ENCODE measurements at regions not wholly inside any gene's neighbourhood (a gene's known extent, or its start where the extent isn't known, plus 50 kb on each side); places are given as distances from the start of the nearest gene placed in this dataset.

- Histone ChIP-seq H3K27me3 (peaks cover 3% of the 10 kb centered on the region), H3K4me3 (no peak overlapping the region), H3K27ac (no peak overlapping the region), H3K36me3 (no peaks in the 10 kb centered on the region), H3K9me3 (no peaks in the 10 kb centered on the region), H3K4me1 (no peaks in the 10 kb centered on the region)
- DNase-seq (no peak), ATAC-seq (no peak)
- no peak for TF ChIP-seq CTCF (IDR thresholded peaks at IDR 0.05)
- intact Hi-C loops (cut with DNase I), result no loop called here
Observed at GRCh38 chr16:73537921-73538320, 490.0 kb upstream of the ZFHX3 start.

- intact Hi-C loops (cut with DNase I), result no loop called here
- no peaks in the 10 kb centered on the region for H3K4me1 ChIP-seq
- no peak overlapping the region for H3K4me3 ChIP-seq
- TF ChIP-seq CTCF (IDR thresholded peaks at IDR 0.05), result no peak
- H3K27ac ChIP-seq, result no peak overlapping the region
- H3K36me3 ChIP-seq, result no peaks in the 10 kb centered on the region
- DNase-seq (no peak), ATAC-seq (no peak)
- no peaks in the 10 kb centered on the region for H3K27me3 ChIP-seq
- H3K9me3 ChIP-seq, result no peaks in the 10 kb centered on the region
Observed at GRCh38 chr16:73536931-73537330, 489.0 kb upstream of the ZFHX3 start.

- intact Hi-C loops (cut with DNase I), result no loop called here
- no peak for DNase-seq
- H3K4me3 ChIP-seq, result no peak overlapping the region
- H3K4me1 ChIP-seq, result no peaks in the 10 kb centered on the region
- no peak overlapping the region for H3K27ac ChIP-seq
- H3K27me3 ChIP-seq, result no peaks in the 10 kb centered on the region
- H3K36me3 ChIP-seq, result no peaks in the 10 kb centered on the region
- TF ChIP-seq CTCF (IDR thresholded peaks at IDR 0.05), result no peak
- no peaks in the 10 kb centered on the region for H3K9me3 ChIP-seq
- ATAC-seq, result no peak
Observed at GRCh38 chr16:73531021-73531420, 483.1 kb upstream of the ZFHX3 start.

GRCh38 chr16:73530529-73530928 is 482.6 kb upstream of the ZFHX3 start:
- H3K4me3 ChIP-seq, result no peak overlapping the region
- H3K27ac ChIP-seq, result no peak overlapping the region
- H3K36me3 ChIP-seq, result no peaks in the 10 kb centered on the region
- H3K9me3 ChIP-seq, result no peaks in the 10 kb centered on the region
- DNase-seq, result no peak
- no peak for TF ChIP-seq CTCF (IDR thresholded peaks at IDR 0.05)
- no peak for ATAC-seq
- no peaks in the 10 kb centered on the region for H3K27me3 ChIP-seq
- no peaks in the 10 kb centered on the region for H3K4me1 ChIP-seq
- intact Hi-C loops (cut with DNase I), result no loop called here

- intact Hi-C loops (cut with DNase I), result no loop called here
- no peak for DNase-seq
- Histone ChIP-seq H3K4me3 (no peak overlapping the region), H3K36me3 (no peaks in the 10 kb centered on the region), H3K4me1 (no peaks in the 10 kb centered on the region), H3K27me3 (no peaks in the 10 kb centered on the region), H3K9me3 (no peaks in the 10 kb centered on the region), H3K27ac (no peak overlapping the region)
- no peak for TF ChIP-seq CTCF (IDR thresholded peaks at IDR 0.05)
- no peak for ATAC-seq
Observed at GRCh38 chr16:73529303-73530012, 481.5 kb upstream of the ZFHX3 start.

GRCh38 chr16:73527187-73527586 is 479.3 kb upstream of the ZFHX3 start:
- Histone ChIP-seq H3K36me3 (no peaks in the 10 kb centered on the region), H3K27ac (no peak overlapping the region), H3K9me3 (no peaks in the 10 kb centered on the region), H3K4me1 (no peaks in the 10 kb centered on the region), H3K4me3 (no peak overlapping the region), H3K27me3 (no peaks in the 10 kb centered on the region)
- ATAC-seq, result no peak
- no peak for TF ChIP-seq CTCF (IDR thresholded peaks at IDR 0.05)
- no peak for DNase-seq
- intact Hi-C loops (cut with DNase I), result no loop called here
